ENCODE measurements at regions not wholly inside any gene's neighbourhood (a gene's known extent, or its start where the extent isn't known, plus 50 kb on each side); places are given as distances from the start of the nearest gene placed in this dataset.
"Not testable (repeated sequence)": the region's sequence is repeated elsewhere in the genome, so short reads cannot be mapped to it uniquely, and the experiment has no call there.

DNA sequence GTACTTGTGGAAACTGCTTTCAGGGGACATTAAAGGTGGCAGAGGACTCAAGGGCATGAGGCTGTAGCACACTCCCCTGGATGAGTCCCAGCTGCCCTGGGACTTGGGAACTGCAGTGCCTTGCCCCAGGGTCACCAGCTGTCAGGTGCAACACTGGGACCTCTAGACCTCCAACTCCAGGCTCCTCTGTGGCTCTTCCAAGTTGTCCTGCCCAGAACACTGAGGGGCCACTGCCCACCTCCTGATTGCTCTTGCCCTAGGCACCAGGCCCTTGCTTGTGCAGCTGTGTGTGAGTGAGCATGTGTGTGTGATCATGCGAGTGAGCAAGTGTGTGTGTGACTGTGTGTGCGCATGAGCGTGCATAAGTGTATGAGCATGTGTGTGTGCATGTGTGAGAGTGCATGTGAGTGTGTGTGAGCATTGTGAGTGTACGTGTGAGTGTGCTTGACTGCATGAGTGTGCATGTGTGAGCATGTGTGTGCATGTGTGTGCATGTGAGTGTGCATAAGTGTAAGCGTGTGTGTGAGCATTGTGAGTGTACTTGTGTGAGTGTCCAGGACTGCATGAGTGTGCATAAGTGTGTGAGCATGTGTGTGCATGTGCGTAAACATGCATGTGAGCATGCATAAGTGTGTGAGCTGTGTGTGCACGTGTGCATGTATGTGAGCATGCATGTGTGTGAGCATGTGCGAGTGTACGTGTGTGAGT, 301.5 kb downstream of the NDUFA10 start:
- no peak for DNase-seq

DNA sequence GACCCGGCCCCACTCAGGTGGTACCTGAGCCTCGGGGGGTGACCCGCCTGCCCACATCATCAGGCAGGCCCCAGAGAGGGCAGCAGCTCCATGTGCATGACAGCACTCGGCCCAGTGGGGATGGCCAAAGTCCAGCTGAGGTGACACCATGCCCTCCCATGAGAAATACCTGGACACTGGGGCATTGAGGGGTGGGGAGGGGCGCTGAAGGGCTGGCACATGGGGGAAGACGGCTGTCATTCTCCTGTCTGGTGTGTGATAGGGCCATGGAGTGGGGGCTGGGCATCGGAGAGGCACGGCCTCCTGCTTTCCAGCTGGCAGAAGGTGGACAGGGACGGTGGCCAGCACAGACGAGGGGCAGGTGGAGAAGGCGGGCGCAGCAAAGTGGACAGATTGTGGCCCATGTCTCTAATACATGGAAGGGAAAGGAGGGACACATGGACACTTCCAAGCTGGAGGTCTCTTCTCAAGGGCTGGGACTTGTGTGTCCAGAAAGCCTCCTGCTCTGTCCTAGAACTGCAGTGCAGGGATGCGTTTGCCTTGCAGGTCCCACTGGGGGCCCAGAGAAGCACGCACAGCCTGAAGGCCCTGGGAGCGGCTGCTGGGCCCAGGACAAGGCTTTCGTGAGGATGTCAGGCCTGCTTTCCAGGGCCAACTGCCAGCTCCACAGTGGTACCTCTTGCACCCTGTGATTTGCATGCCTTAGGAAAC, 302.2 kb downstream of the NDUFA10 start:
- DNase-seq, result no peak

DNA sequence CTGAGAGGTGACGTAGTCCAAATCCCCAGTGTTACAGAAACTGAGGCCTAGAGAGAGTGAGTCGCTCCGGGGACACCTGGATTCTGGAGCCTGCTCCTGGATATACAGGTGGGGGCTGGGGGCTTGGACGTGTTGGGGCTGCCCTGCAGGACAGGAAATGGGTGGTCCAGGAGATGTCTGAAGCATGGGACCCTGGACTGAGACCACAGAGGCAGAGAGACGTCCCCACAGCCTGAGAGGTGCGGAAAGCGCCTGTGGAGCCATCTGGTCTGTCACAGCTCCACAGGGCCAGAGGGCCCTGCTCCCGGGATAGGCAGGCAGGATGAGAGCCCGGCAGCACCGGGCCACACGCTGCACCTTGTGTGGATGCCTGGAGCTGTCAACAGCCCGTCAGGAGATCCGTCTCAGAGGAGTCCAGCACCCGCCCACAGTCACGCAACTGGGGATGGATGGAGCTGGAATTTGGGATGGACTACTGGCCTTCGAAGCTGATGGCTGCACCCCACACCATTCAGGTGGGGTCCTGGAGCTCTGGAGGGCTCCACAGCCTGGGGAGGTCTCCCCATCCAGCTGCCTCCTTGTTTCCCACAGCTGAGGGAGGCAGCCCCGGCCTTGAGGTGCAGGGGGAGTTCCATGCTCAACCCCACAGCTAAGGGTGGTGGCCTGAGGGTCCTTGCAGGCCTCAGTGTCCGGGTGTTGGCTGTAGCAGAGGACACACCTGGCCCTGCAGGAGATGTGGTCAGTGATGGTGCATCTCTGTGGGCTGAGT, 303.0 kb downstream of the NDUFA10 start:
- DNase-seq, result no peak

DNA sequence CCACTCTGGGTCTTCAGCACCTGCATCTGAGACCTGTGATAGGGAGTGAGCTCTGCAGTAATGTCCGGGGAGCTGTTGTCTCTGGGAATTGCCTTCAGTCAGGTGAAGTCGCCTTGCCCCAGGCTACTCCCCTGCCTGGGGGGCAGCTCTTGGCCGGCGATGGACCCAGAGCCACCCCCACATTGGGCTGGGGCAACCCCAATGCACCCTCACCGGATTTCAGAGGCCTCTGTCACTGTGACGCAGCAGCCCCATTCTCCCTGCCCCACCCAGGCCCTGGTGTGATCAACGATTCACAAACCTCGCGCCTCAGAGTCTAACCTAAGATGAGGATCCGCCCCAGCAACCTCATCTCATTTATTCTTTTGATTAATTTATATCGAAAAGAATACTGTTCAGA, 303.6 kb downstream of the NDUFA10 start:
- DNase-seq, result no peak

DNA sequence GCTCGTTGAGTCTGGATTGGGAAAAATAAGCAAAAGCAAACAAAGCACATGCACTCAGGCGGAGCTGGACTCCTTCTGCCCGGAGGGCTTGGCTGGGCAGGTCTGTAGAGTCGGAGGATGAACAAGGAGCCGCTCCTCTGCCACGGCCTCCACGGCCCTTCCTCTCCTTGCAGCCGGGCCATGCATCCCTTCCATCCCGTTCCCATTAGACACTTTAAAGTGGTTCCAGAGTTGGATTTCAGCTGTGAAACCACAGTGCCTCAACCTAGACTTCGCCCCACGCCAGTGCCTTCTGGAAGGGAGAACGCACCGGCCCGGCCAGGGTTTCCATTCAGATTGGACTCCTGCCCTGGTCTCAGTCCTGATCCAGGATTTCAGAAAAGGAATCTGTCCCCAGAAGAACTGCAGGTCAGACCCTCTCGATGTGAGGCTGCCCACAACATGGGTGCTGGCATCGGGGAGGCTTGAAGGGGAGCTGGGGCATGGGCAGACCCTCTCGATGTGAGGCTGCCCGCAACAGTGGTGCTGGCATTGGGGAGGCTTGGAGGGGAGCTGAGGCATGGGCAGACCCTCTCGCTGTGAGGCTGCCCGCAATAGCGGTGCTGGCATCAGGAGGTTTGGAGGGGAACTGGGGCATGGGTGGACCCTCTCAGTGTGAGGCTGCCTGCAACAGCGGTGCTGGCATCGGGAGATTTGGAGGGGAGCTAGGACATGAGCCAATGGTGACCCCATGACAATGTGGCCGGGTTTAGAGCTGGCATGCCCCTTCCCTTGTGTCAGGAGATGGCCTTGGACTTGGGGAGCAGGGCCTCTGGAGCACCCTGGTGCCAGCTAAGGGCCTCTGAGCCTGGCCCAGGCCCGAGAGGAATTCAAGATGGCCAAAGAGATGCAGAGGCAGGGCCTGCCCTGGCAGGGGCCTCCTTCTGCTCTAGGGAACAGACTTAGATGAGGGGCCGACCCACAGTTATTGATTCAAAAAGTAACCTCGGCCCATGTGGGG, 304.5 kb downstream of the NDUFA10 start:
- no peak for DNase-seq

DNA sequence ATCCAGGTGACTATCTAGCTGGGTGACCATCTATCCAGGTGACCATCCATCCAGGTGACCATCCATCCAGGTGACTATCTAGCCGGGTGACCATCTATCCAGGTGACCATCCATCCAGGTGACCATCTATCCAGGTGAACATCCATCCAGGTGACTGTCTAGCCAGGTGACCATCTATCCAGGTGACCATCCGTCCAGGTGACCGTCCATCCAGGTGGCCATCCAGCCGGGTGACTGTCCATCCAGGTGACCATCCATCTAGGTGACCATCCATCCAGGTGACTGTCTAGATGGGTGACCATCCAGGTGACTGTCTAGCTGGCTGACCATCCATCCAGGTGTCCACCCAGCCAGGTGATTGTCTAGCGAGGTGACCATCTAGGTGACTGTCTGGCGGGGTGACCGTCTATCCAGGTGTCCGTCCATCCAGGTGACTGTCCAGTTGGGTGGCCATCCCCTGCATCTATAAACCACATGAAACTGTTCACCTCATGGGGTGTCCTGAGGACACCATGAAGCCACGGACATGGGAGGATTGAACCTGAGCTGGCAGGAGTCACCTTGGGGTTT, 305.3 kb downstream of the NDUFA10 start:
- DNase-seq, result no peak

GRCh38 chr2:239718991-239719390, 306.2 kb downstream of the NDUFA10 start:
- not testable (repeated sequence) for DNase-seq

GRCh38 chr2:239717706-239718105, 307.4 kb downstream of the NDUFA10 start:
- no peak for DNase-seq

- DNase-seq, result no peak
These were observed 307.8 kb downstream of the NDUFA10 start for GRCh38 chr2:239717319-239717675.

DNA sequence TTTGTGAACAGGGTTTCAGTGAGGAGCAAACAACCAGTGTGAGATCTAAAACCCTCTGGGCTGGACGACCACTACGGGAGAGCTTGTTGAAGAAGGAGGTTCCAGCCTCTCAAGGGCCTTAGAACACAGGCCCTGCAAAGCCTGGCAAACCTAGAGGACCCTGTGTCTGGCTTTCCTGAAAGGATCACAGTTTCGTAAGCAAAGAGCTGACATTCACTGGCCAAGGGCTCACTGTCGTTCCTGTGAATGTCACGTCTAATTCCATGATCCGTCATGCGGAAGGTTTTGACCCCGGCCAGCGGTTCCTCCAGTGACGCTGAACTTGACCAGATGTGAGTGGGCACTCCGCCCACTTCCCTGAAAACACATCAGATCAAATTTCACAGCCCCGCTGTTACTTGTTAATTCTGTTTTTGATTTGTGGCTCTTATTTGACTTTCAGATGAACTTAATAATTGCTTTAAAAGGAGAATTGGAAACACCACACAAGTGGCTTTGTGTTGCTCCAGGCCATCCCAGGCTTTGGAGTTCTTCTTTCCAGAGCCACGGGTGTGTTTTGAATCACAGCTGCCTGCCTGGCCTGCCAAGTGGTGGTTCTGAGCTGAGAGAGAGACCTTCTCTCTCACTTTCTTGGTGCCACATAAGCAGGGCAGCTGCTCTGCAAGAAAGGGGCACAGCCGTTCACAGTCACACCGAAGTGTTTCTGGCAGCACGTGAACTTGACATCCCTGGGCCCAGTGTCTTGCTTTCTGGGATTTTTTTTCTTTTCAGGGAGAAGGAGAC, 308.4 kb downstream of the NDUFA10 start:
- no peak for DNase-seq

- no peak for DNase-seq
These were observed 309.1 kb downstream of the NDUFA10 start for GRCh38 chr2:239716009-239716408.

DNA sequence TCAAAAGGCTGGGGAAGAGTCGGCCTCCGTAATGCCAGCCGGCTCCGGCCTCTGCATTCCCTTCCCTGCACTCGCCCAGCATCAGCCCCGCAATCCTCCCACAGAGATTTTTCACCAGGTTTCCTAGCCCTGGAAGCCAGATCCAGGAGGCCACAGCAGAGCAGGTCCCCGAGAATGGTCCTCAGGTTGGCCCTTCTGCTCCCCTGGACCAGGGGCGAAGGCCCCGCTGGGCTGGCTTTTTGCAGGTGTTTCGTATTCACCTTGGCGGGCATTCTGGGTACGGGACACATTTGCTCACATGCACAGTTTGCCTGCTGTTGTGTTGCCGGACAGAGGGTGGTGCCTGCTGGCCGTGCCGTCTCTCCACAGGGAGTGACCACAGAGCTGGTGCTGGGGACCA, 309.5 kb downstream of the NDUFA10 start:
- DNase-seq, result no peak

DNA sequence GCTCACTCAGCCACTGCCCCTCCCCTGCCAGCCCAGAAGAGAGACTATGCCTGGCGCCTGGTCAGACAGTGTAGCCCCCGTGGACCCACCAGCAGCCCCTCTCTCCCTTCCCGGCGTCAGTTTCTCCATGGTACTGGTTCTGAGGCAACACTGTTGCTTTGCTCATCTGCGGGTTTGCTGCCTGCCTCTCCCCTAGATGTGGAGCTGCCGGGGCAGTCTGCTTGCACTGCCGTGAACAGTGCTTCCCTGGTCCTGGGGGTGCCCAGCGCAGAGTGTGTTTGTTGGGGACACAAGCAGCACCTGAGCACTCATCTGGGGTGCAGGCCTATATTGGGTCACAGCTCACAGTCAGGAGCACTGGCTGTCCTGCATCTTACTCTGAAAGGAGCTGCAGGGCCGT, 309.9 kb downstream of the NDUFA10 start:
- no peak for DNase-seq

DNA sequence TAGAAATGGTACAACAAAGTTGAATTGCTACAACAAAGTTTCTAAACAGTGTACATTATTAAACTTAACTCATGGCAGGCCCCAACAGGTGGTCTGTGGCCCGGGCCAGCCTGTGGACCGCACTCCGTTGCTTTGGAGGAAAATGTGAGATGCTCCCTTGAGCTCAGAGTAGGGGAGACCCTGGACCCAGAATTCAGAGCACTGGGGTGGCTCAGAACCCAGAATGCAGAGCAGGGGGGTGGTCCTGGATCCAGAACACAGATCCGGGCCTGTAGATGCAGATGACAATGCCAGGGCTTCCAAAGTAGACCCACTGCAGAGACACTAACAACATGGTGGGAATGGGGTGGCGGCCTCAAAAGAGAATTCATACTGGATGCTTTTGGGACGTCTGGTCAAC, 311.0 kb downstream of the NDUFA10 start:
- no peak for DNase-seq

GRCh38 chr2:239712755-239713154, 311.9 kb upstream of the HDAC4 start:
- no peak for DNase-seq

DNA sequence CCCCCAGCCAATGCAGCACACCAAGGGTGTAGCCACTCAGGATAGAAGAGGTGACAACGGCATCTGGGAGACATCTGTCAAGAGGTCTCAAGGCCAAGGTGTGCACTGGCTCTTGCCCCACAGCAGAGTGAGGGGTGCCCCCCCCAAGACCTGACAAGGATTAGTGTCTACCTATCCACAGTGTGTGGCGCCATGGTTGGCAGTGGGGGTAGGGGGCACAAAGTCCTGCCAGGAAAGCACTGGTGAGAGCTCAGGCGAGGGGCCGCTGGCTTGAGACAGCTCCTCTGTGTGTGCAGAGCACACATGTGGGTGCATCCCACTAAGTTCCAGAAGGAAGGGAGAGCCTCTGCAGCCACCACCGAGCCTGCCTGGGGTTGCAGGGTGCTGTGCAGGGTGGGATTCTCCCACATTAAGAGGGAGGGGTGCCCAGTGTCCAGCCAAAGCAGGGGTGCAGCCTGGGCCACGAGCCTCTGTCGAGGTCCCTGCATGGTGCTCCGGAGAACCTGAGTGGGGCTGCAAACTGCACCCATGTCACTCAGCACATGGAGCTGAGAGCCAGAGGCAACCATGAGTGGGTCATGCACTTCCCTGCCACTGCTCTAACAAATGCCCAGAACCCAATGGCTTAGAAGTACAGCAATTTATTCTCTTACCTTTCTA, 311.2 kb upstream of the HDAC4 start:
- DNase-seq, result no peak

DNA sequence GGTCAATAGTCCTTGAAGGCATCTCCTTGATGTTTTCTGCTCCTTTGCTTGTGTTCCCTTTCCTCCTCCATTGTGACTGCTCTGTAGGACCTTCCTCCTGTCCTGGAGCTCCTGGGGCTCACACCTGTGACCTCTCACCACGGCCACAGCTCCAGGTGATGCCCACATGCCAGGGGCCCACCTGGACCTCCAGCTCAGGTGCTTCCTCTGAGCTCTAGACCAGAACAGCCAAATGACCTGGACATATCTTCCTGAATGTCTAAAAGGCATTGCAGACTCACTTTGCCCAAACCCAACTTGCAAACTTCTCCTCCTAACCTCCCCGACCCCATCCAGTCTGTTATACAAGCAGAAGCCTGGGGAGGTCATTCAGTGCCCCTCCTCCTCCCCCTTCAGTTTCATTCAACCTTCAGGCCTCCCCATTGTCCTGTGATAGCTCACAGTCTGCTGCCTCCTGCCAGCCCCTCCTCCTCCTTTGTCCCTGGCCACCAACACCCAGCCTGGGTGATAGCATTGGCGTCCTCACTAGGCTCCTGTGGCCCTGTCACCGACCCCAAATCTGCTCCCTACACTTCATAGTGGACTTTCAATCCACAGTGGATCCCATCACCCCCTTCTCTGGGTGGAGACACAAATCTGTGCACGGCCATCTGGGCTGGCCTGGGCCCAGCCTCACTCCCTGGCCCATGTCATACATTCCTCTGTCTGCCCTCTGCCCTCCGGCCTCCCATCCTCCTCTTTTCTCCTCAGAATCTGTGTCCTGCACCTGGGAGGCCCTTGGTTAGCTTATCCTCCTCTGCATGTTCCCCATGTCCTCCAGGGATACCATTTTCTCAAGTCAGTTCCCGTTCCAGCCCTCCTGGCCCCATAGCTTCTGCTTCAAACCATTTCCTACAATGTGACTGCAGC, 310.4 kb upstream of the HDAC4 start:
- no peak for DNase-seq

GRCh38 chr2:239706367-239706766, 305.5 kb upstream of the HDAC4 start:
- DNase-seq, result no peak

- DNase-seq, result no peak
These were observed 303.9 kb upstream of the HDAC4 start for GRCh38 chr2:239704737-239705136.

DNA sequence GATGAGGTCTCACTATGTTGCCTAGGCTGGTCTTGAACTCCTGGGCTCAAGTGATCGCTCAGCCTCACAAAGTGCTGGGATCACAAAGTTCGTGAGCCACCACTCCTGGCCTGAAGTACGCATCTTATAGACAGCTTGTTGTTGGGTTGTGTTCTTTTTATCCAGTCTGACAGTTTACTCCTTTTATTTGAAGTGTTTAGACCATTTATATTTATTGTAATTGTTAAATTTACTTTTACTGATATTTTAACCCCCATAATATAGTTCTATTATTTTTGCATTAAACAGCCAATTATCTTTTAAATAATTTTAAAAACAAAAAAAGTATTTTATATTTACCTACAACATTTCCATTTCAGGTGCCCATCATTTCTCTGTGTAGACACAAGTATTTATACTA, 303.0 kb upstream of the HDAC4 start:
- no peak for DNase-seq

All from AML-193 (cell line).